Ishikawa (cell line): ENCODE measurements at regions not wholly inside any gene's neighbourhood (a gene's known extent, or its start where the extent isn't known, plus 50 kb on each side); places are given as distances from the start of the nearest gene placed in this dataset.

Experiments used
- CEBPB ChIP-seq: IDR thresholded peaks from 2 replicates; pipeline ENCODE4 v1.6.1; 2012
- CREB1 ChIP-seq: IDR thresholded peaks from 2 replicates; pipeline ENCODE4 v1.6.1; 2012; ENCODE audit warnings: low read depth
- EGR1 ChIP-seq: IDR thresholded peaks from 2 replicates; pipeline ENCODE4 v1.6.1; 2012
- EP300 ChIP-seq: IDR thresholded peaks from 2 replicates; pipeline ENCODE4 v1.6.1; 2012; ENCODE audit warnings: borderline replicate concordance
- FOXM1 ChIP-seq: IDR thresholded peaks from 2 replicates; pipeline ENCODE4 v1.6.1; 2012; ENCODE audit warnings: low read depth, borderline replicate concordance
- NFIC ChIP-seq: IDR thresholded peaks from 2 replicates; pipeline ENCODE4 v1.6.1; 2012
- RAD21 ChIP-seq: IDR thresholded peaks from 2 replicates; pipeline ENCODE4 v1.6.1; 2012; ENCODE audit warnings: low read depth
- TAF1 ChIP-seq: IDR thresholded peaks from 2 replicates; pipeline ENCODE4 v1.6.1; 2012; ENCODE audit warnings: low read depth, mild to moderate bottlenecking
- TCF12 ChIP-seq: IDR thresholded peaks from 2 replicates; pipeline ENCODE4 v1.6.1; 2012; ENCODE audit warnings: low read depth
- TEAD4 ChIP-seq: IDR thresholded peaks from 2 replicates; pipeline ENCODE4 v1.6.1; 2012
- YY1 ChIP-seq: IDR thresholded peaks from 2 replicates; pipeline ENCODE4 v1.6.1; 2012; ENCODE audit warnings: low read depth
- ZBTB7A ChIP-seq: IDR thresholded peaks from 2 replicates; pipeline ENCODE4 v1.6.1; 2012; ENCODE audit warnings: low read depth
- TF ChIP-seq, protein P1 (sequence below): IDR thresholded peaks from 2 replicates; pipeline ENCODE4 v1.6.1; 2012; ENCODE audit warnings: low read depth, mild to moderate bottlenecking
- TF ChIP-seq, protein P2 (sequence below): IDR thresholded peaks from 2 replicates; pipeline ENCODE4 v1.6.1; 2012
- TF ChIP-seq, protein P3 (sequence below): IDR thresholded peaks from 2 replicates; pipeline ENCODE4 v1.6.1; 2012

DNA sequence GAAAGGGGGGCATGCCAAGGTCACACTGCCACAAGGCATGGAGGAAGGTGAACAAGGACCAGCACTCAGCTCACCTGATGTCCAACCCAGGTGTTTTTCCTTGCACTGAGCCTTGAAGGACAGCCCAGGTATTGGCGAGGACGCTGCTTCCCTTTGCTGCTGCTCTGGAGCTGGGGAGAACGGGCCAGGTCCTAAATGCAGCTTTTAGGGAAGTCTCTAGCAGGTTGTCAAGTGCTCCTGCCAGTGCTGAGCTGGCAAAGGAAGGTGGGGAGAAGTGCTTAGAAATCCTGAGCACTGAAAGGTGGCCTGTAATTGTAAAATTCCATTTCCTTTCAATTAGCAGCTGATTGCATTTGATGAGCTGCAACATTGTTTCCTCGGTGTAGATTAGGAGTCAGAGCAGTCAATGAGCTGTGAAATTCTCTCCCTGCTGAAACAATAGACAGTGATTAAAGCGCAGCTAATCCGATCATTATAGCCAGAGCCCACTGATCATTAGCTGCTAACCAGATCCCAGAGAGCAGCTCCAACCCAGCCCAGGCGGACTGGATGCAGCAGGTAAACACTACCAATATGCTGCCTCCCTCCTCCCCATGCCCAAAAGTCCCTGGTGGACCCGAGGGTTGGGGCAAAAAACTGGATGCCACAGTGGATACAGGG is 507.6 kb downstream of the INSC start:
- TF ChIP-seq FOXM1 (no peak), TAF1 (no peak), CREB1 (no peak), EGR1 (no peak), YY1 (no peak), TCF12 (no peak), EP300 (no peak), NFIC (no peak)
- TF ChIP-seq, protein P1, sequence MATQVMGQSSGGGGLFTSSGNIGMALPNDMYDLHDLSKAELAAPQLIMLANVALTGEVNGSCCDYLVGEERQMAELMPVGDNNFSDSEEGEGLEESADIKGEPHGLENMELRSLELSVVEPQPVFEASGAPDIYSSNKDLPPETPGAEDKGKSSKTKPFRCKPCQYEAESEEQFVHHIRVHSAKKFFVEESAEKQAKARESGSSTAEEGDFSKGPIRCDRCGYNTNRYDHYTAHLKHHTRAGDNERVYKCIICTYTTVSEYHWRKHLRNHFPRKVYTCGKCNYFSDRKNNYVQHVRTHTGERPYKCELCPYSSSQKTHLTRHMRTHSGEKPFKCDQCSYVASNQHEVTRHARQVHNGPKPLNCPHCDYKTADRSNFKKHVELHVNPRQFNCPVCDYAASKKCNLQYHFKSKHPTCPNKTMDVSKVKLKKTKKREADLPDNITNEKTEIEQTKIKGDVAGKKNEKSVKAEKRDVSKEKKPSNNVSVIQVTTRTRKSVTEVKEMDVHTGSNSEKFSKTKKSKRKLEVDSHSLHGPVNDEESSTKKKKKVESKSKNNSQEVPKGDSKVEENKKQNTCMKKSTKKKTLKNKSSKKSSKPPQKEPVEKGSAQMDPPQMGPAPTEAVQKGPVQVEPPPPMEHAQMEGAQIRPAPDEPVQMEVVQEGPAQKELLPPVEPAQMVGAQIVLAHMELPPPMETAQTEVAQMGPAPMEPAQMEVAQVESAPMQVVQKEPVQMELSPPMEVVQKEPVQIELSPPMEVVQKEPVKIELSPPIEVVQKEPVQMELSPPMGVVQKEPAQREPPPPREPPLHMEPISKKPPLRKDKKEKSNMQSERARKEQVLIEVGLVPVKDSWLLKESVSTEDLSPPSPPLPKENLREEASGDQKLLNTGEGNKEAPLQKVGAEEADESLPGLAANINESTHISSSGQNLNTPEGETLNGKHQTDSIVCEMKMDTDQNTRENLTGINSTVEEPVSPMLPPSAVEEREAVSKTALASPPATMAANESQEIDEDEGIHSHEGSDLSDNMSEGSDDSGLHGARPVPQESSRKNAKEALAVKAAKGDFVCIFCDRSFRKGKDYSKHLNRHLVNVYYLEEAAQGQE, result no peak
- TF ChIP-seq, protein P2, sequence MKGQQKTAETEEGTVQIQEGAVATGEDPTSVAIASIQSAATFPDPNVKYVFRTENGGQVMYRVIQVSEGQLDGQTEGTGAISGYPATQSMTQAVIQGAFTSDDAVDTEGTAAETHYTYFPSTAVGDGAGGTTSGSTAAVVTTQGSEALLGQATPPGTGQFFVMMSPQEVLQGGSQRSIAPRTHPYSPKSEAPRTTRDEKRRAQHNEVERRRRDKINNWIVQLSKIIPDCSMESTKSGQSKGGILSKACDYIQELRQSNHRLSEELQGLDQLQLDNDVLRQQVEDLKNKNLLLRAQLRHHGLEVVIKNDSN, result no peak
- TF ChIP-seq, protein P3, sequence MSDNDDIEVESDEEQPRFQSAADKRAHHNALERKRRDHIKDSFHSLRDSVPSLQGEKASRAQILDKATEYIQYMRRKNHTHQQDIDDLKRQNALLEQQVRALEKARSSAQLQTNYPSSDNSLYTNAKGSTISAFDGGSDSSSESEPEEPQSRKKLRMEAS, result no peak

DNA sequence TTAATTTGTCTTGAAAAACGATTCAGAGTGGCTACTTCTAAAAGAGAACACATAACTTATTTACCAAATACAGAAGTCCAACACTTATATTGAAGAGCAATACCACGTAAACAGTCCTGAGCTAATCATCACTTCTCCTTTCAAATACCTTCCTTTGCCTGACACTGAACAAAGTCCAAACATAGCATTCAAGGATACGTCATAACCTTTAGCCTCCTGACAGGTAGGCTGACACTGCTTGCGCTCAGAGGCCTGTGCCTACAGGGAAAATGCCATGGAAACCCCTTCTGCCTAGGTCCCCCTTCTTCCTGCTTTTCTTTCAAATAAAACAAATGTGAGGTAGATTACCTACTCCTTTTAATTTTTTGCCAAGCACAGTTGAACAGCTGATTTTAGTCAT is 510.0 kb downstream of the INSC start:
- TF ChIP-seq EP300 (no peak), CREB1 (no peak), ZBTB7A (no peak), CEBPB (no peak), TEAD4 (no peak), TCF12 (no peak), YY1 (no peak)
- TF ChIP-seq, protein P1, result no peak
- TF ChIP-seq, protein P3, result no peak

DNA sequence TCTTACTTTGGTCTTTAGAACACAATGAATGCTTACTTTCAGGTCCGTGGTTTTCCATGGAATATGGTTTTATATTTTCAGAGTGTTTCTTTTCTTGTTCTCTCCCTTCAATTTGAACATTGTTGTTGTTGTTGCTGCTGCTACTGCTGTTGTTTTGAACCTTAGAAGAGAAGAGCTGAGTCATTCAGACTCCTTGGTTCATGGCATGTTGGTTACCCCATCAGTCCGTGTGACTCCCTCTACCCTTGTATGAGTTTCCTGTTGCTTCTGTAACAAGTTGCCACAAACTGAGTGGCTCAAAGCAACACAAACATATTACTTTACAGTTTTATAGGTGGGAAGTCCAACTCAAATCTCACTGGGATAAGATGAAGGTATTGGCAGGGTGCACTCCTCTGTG is 511.0 kb downstream of the INSC start:
- TF ChIP-seq, protein P1, result no peak
- TF ChIP-seq EGR1 (no peak), CREB1 (no peak)
- TF ChIP-seq, protein P3, result no peak

DNA sequence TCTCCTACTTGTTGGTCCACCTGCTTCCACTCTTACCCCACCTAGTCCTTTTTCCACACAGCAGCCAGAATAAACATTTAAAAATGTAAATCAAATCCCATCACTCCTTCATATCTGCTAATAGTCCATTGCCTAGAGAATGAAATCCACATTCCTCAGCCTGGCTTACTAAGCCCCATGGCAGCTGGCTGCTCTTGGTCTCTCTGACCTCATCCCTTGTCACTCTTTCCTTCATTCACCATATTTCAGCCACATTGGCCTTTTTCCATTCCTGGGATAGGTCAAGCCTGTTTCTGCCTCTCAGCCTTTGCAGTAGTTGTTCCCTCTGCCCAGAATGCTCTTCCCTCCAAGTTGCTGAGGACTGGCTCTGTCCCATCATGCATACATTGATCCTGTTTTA is 512.8 kb downstream of the INSC start:
- TF ChIP-seq TAF1, result no peak
- no peak for TF ChIP-seq ZBTB7A
- no peak for TF ChIP-seq EGR1
- TF ChIP-seq CREB1, result no peak
- TF ChIP-seq, protein P3, result no peak
- TF ChIP-seq NFIC, result no peak
- TF ChIP-seq, protein P1, result no peak
- TF ChIP-seq RAD21, result no peak
- no peak for TF ChIP-seq EP300
- TF ChIP-seq YY1, result no peak
- TF ChIP-seq TCF12, result no peak
- TF ChIP-seq, protein P2, result no peak
- TF ChIP-seq FOXM1, result no peak
- no peak for TF ChIP-seq TEAD4
- TF ChIP-seq CEBPB, result no peak
